ENCODE measurements at regions not wholly inside any gene's neighbourhood (a gene's known extent, or its start where the extent isn't known, plus 50 kb on each side); places are given as distances from the start of the nearest gene placed in this dataset.

GRCh38 chr9:27861887-27862286 lies 288.6 kb upstream of the C9orf72 start:
- Mint-ChIP-seq H3K4me1 (peaks cover 6 to 7% of the 10 kb centered on the region in 2 experiments; a peak in 3 of 4 replicates), H3K4me3 (no peak overlapping the region), H3K27me3 (ENCODE audit: low read depth) (no peaks in the 10 kb centered on the region), H3K36me3 (ENCODE audit: insufficient read depth in 1 of 3, low read depth in 3 of 3) (no peaks in the 10 kb centered on the region), H3K9me3 (no peaks in the 10 kb centered on the region), H3K27ac (no peak overlapping the region)
- no peak overlapping the region for H2BK120ac ChIP-seq (ENCODE audit: low read depth, low read length, poor library complexity, severe bottlenecking)
- H3K9ac ChIP-seq (ENCODE audit: extremely low read depth, insufficient read length, low read length): no peak overlapping the region
- no peaks in the 10 kb centered on the region for H3K23me2 ChIP-seq (ENCODE audit: insufficient read length, low read depth, low read length, poor library complexity, severe bottlenecking)
- H3T11ph ChIP-seq (ENCODE audit: low read length): no peak overlapping the region
- H3K27me3 ChIP-seq (ENCODE audit: insufficient read depth, low read length): no peaks in the 10 kb centered on the region
- H3K56ac ChIP-seq (ENCODE audit: insufficient read length, low read depth, low read length): no peak overlapping the region
- no peaks in the 10 kb centered on the region for H3K79me2 ChIP-seq (ENCODE audit: insufficient read depth, low read length)
- no peak overlapping the region for H3K14ac ChIP-seq (ENCODE audit: insufficient read depth, low read length)
- H2BK12ac ChIP-seq (ENCODE audit: insufficient read length, low read depth, low read length): no peak overlapping the region
- no peak overlapping the region for H4K8ac ChIP-seq (replicated peaks; ENCODE audit: insufficient read length, low read depth, low read length)
- no peak overlapping the region for H2BK5ac ChIP-seq (ENCODE audit: insufficient read length, low read length)
- H3K9me3 ChIP-seq (ENCODE audit: control insufficient read depth, low read depth, low read length): no peaks in the 10 kb centered on the region
- no peak for DNase-seq
- H2BK20ac ChIP-seq (ENCODE audit: low read depth, low read length, poor library complexity, severe bottlenecking): no peak overlapping the region
- no CpG with 5 or more reads among the region's 3 CpGs for WGBS (ENCODE audit: extremely low coverage, insufficient read length, low lambda C conversion rate)
- H3K23ac ChIP-seq (ENCODE audit: insufficient read length, low read depth, low read length): no peak overlapping the region
- no peak overlapping the region for H2BK15ac ChIP-seq (ENCODE audit: low read depth, low read length)
- H3K4me2 ChIP-seq (ENCODE audit: insufficient read depth, insufficient read length, low read length): no peak overlapping the region
- no peak overlapping the region for H4K91ac ChIP-seq (ENCODE audit: insufficient read length, low read depth, low read length)
- no peak overlapping the region for H3K18ac ChIP-seq (ENCODE audit: insufficient read length, low read depth, low read length)
- no peak overlapping the region for H2AK5ac ChIP-seq (ENCODE audit: insufficient read length, low read length)
- TF ChIP-seq CTCF (conservative IDR thresholded peaks at IDR 0.05): no peak
- no peaks in the 10 kb centered on the region for H3K4me1 ChIP-seq (ENCODE audit: insufficient read depth, low read length)
- H2AFZ ChIP-seq (ENCODE audit: low read length): no peak overlapping the region
- no peaks in the 10 kb centered on the region for H3K79me1 ChIP-seq (ENCODE audit: insufficient read depth, low read depth, low read length, poor library complexity, severe bottlenecking)
- H3K4ac ChIP-seq (ENCODE audit: low read depth, low read length): no peak overlapping the region
- no peak overlapping the region for H4K5ac ChIP-seq (ENCODE audit: insufficient read length, low read depth, low read length)
- no peak overlapping the region for H3K27ac ChIP-seq (ENCODE audit: insufficient read length, low read depth, low read length)
- H4K20me1 ChIP-seq (ENCODE audit: control insufficient read depth, insufficient read depth, insufficient read length): no peaks in the 10 kb centered on the region

Measured in H9 (cell line).